Mammary epithelial cell (primary cell): ENCODE measurements at regions not wholly inside any gene's neighbourhood (a gene's known extent, or its start where the extent isn't known, plus 50 kb on each side); places are given as distances from the start of the nearest gene placed in this dataset.
"Not testable (repeated sequence)": the region's sequence is repeated elsewhere in the genome, so short reads cannot be mapped to it uniquely, and the experiment has no call there.

Experiments used
- EZH2 ChIP-seq: IDR thresholded peaks from 2 replicates; pipeline ENCODE4 v1.6.1; 2012; ENCODE audit warnings: low read length, inconsistent platforms, borderline replicate concordance
- TF ChIP-seq, protein P1 (sequence below), 2 donors: IDR thresholded peaks in 1 of 2; conservative IDR thresholded peaks in 1 of 2; 2 replicates each; pipeline ENCODE4 v1.5.1; 2011 to 2012; ENCODE audit warnings: inconsistent platforms in 2 of 2, low read length in 2 of 2, mild to moderate bottlenecking in 2 of 2, control low read depth in 1 of 2, low read depth in 1 of 2; ENCODE audit not compliant: insufficient read depth in 1 of 2; ENCODE audit errors: extremely low read depth in 1 of 2

DNA sequence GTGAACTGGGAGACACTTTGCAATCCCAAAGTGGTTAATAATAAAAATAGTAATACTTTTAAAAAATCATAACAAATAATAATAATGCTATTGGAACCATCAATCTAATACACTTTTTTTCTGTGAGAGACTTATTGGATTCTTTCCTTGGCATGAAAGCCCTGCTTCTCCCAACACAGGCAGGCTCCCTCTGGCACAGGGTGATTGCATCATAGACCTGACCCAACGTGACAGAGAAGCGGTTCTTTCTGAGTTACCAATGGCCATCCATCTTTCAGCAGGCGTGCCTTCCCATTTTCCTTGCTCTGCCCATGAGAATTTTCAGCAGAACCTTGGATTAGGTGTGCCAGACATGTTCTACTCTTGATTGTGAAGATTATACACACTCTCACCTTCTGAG is 242.6 kb upstream of the PLGLB2 start:
- TF ChIP-seq, protein P1, sequence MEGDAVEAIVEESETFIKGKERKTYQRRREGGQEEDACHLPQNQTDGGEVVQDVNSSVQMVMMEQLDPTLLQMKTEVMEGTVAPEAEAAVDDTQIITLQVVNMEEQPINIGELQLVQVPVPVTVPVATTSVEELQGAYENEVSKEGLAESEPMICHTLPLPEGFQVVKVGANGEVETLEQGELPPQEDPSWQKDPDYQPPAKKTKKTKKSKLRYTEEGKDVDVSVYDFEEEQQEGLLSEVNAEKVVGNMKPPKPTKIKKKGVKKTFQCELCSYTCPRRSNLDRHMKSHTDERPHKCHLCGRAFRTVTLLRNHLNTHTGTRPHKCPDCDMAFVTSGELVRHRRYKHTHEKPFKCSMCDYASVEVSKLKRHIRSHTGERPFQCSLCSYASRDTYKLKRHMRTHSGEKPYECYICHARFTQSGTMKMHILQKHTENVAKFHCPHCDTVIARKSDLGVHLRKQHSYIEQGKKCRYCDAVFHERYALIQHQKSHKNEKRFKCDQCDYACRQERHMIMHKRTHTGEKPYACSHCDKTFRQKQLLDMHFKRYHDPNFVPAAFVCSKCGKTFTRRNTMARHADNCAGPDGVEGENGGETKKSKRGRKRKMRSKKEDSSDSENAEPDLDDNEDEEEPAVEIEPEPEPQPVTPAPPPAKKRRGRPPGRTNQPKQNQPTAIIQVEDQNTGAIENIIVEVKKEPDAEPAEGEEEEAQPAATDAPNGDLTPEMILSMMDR (conservative IDR thresholded peaks at IDR 0.05 in 1 of 2, IDR thresholded peaks at IDR 0.05 in 1 of 2; ENCODE audit: extremely low read depth in 1 of 2, insufficient read depth in 1 of 2, low read depth in 1 of 2, low read length in 2 of 2) = not testable (repeated sequence)
- TF ChIP-seq EZH2 = not testable (repeated sequence)
